ENCODE measurements at regions not wholly inside any gene's neighbourhood (a gene's known extent, or its start where the extent isn't known, plus 50 kb on each side); places are given as distances from the start of the nearest gene placed in this dataset.

DNA sequence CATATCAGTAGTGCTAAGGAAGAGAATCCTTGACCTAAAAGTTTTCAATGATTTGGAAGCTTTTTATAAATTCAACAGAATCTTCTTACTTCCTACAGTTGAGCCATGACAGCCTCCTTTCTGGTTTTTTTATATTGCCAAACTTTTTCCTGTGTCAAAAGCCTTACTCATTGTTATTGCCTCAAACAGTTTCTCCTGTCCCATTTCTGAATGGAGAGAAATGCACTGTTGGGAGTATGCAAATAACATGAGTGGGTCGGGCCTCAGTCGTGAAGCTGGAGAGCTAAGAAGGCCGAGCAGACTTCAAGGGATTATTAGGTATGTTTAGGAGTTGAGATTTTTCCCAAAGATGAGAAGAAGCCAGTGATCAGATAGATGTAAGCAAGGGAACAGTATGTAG lies 766.4 kb upstream of the KLHL1 start:
- no peak for DNase-seq

DNA sequence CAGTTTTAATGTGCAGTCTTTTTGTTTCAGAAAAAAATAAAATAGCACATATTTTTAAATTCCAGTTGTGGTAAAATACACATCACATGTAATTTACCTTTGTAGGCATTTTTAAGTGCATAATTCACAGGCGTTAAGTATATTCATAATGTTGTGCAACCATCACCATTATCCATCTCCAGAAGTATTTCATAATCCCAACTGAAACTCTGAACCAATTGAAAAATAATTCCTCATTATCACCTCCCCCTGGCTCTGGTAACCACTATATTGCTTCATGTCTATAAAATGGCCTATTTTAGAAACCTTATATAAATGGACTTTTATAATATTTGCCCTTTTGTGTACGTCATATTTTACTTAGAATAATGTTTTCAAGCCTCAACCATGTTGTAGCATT lies 756.5 kb upstream of the KLHL1 start:
- DNase-seq: no peak

DNA sequence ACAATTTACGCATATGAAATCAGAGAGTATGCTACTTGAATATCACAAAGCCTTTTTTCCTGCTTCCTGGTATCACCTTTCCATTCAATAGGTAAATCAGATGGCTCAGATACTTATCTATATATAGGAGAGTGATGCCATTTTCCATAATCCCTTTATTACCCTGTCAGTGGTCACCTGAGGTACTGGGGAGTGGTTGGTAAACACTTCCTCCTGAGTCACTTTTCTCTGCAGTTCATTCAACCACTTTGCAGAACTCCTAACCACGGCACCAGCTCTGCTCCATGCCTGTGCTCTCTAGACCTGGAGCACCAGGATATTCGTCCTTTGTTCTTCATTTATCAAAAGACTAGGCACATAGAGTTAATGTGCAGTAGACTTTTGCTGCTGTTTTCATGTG lies 748.5 kb upstream of the KLHL1 start:
- DNase-seq: no peak

DNA sequence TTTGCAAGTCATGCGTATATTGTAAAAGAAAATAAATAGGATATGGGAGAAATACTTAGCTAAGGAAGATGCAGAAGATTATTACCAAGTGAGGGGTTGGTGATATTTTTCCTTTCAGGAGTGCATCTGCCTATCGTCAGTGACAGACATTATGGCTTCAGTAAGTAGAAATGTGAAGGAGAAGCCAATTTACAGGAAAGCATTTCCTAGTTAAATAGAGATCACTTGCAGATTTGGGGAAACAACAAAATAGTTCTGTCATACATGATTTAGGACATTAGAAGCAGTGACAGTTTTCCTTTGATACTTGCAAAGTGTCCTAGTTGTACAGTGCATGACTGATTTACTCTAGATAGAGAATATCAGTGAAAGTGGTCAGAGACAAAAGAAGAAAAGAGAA lies 747.8 kb upstream of the KLHL1 start:
- no peak for DNase-seq

DNA sequence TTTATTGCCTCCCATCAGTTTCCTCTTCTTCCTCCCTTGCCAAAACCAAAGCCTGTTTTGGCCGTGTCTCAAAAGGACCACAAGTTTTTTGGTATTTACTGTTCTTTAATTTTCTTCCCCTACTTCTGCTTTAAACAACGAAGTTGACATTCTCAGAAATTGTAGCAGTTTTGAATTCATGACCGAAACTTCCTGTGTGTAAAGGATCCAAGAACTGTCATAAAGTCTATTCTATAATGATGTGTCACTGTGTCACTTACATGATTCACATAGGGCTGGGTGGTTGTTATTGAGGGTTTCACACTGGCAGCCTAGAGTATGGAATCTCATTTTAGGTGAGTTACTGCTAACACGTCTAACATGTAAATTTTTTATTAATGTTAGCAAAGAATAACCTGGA lies 741.0 kb upstream of the KLHL1 start:
- DNase-seq: no peak

DNA sequence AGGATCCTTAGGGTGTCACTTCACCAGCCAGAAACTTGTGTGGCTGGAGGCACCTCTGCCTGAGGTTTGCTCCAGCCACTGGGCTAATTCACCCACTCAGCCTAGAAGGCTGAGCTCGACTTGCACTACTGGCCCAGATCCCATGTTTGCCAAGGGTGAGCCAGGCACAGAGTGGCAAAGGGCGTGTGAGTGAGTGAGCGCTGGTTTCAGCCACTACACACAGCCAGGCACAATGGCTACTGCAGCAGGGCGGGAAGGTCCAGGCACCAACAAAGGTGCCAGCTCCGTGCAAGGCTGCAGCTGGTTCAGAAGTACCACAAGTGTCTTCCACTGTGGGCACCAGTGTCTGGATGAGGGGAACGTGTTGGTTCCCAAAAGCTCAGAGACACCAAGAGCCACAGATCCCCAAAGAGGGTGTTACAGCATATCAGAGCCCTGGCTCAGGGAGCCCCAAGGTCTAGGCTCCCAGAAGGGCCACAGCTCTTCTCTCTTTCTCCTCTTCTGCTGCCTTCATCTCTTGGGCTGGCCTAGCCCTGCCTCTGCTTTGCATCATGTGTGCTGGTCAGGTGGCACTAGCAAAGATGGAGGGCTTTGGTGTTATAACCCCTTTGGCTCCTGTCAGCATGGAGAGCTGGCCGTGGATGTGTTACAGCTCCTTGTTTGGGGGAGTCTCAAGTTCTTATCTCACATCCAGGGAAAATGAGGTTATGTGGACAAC lies 736.3 kb upstream of the KLHL1 start:
- no peak for DNase-seq

DNA sequence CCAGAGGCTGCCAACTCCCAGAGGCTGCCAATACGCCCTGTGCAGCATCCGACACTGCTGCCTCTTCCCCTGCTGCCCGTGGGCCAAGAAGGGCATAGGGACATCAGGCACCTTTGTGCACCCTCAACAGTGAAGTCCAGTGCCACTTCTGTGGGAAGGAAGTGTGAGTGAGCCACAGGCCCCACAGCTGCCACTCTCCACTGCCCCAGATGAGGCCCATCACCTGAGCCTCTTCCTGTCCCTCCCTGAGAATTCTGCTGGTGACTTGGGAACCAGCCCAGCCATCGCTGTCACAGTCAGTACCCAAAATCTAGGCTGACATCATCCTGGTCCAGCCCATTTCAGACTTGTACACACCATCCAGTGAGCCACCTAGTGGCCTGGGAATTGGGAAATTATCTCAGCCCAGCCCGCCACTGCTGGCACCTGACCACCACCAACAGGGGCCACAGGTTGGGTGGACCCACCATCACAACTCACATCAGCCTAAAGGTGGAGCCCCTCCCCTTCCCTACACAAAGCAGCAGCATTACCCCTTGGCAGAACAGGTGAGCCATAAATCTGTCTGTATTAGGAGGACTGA lies 733.9 kb upstream of the KLHL1 start:
- DNase-seq: no peak

DNA sequence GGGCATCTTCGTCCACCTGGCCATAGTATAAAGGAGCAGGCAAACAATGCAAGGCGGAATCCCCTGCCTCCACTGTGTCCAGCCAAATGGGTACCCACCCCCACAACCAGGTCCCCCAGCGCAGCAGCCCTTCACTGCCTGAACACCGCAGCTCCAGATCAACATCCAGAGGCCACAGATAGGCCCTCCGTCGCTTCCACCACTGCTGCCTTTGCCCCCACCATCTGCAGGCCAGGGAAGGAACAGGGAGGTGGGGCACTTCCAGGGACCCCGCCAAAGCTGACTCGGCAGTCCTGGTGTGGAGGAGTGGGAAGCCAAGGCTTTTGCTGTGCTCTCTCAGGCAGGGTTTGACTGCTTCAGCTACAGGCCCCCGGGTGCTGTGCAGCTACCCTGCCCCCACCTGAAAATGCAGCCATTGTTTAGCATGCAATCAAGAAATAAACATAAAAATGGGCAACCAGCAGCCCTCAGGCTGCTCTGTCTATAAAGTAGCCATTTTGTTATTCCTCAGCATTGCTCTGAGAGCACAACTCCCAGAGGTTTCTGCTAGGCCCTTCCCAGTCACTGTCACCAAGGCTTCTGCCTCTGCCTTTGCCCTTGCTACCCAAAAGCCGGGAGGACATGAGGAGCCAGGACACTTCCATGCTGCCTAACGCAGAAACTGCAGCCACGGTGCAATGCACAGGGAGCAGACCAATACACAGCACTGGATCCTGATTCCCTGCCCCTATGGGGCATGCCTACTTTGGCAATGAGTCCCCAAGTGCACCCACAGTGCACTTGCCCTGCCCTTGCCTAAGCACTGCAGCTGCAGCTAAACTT lies 733.2 kb upstream of the KLHL1 start:
- no peak for DNase-seq

DNA sequence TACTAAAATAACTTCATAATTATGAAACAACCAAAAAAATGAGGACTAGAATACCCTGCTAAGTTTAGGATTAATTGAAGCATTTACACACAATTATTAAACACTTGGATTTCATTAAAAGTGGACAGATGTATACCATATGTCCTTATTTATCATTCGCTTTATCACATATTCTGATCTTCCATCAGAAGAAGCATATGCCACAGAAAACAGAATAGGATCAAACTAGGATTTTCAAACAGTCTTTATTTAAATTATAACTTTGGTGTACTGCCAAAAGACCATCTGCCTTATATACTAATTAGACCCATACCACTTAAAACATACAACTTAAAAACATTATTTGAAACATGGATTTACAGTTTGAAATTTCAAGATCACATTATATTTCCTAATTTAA lies 727.1 kb upstream of the KLHL1 start:
- DNase-seq: no peak

DNA sequence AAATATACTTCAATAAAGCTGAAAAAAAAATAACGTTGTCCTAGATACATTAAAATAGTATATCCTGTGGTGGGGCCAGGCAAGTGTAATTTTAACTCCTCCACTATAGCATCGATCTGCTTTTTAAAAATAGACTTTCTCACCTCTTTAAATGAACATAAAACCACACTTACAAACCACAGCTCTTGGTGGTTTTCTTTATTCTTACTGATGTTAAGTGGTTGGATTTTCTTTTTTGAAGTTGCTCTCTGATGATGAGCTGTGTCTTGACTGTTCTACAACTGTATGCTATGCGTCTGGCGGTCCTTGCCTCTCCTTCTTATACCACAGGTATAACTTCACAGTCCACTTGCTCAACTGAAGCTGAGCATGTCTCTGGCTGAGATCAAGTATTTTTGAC lies 721.5 kb upstream of the KLHL1 start:
- no peak for DNase-seq

DNA sequence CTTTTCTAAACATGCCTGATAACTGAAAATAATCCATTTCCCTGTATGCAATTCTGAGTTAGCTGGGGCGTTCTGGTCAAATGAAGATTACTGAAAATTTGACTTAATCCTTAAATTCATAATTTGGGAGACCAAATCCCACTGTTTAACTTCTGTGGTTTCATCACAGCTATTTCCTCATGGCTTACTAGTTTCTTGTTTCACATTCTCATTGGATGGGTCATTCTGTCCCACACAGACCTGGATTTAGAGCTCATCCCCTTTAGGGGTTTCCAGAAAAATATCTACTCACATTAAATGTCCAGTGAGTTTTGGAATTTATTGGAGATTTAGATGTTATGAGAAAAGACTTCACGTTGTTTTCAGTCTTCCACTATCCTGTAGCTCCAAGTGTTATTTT lies 709.3 kb upstream of the KLHL1 start:
- DNase-seq: no peak

DNA sequence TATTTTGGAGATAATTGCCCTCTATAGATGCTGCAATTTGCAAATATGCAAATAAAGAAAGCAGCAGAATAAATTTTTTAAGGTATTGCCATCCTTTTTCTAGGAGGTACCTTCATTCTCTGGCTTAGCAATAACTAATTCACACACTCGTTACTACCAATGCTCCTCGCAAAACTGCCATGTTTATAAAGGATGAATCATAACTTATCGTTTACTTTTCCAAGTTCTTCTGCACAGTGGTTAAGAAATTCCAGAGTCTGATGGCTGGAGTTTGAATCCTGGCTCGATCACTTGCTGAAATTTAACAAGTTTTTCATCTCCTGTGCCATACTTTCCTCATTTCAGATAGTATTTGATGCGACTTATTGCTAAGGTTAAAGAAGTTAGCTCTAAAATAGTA lies 708.6 kb upstream of the KLHL1 start:
- no peak for DNase-seq

DNA sequence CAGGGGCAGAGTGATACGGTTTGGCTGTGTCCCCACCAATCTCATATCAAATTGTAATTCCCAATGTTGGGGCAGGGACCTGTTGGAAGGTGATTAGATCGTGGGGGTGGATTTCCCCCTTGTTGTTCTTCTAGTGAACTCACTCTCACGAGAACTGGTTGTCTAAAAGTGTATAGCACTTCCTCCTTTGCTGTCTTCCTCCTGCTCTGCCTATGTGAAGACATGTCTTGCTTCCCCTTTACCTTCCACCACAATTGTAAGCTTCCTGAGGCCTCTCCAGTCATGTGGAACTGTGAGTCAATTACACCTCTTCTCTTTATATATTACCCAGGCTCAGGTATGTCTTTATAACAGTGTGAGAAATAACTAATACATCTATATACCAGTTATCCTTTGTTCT lies 706.4 kb upstream of the KLHL1 start:
- DNase-seq: no peak

DNA sequence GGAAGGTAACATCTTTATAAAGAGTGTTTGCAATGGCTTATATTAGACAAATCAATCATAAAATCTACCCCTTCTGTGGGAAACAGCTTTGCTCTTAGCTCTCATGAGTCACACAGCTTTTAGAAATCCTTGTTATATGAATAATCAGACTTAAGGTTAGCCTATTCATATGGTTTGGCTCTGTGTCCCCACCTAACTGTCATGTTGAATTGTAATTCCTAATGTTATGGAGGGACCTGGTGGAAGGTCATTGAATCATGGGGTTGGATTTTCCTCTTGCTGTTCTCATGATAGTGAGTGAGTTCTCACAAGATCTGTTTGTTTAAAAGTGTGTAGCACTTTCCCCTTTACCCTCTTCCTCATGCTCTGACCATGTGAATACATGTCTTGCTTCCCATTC lies 704.2 kb upstream of the KLHL1 start:
- DNase-seq: no peak

DNA sequence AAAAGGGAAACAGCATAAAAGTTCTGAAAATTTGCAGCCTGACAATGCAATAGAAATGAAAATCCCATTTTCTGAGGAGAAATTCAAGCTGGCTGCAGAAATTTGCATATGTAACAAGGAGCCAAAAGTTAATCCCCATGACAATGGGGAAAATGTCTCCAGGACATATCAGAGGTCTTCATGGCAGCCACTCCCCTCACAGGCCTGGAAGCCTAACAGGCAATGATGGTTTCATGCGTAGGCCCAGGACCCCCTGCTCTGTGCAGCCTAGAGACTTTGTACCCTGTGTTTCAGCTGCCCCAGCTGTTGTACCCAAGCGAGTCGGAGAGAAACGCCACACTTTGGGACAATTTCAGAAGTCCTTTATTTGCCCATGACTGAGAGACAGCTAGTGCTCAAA lies 701.3 kb upstream of the KLHL1 start:
- DNase-seq: no peak

DNA sequence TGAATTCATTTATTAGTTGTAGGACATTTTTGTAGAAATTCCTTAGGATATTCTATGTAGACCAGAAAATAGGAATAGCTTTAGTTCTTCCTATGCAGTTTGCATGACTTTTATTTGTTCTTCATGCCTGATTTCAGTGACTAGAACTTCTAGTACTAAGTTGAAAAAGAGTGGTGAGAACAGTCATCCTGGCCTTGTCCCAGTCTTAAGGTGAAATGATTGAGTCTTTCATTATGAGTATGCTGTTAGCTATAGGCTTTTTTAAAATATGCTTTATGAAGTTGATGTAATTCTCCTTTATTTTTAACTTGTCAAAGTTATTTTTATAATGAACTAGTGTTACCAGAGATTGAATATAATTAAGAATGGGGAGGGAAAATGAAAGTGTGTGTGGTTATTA lies 690.1 kb upstream of the KLHL1 start:
- no peak for DNase-seq

DNA sequence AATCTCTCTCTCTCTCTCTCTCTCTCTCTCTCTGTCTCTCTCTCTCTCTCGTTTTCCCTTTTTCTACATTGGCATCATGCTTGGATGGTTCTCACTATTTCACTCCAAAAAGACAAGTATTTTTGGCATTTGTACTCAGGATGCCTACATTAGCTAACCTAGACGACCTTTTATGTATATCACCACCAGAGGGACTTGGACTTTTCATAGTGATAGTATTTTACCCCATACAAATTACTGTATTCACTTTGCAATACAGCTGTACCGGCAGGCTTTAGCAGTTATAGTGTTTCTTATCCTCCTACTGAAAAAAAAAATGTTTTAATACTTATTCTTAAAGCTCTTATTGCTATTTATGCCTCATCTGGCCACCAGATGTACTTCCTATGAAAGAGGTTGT lies 687.2 kb upstream of the KLHL1 start:
- no peak for DNase-seq

DNA sequence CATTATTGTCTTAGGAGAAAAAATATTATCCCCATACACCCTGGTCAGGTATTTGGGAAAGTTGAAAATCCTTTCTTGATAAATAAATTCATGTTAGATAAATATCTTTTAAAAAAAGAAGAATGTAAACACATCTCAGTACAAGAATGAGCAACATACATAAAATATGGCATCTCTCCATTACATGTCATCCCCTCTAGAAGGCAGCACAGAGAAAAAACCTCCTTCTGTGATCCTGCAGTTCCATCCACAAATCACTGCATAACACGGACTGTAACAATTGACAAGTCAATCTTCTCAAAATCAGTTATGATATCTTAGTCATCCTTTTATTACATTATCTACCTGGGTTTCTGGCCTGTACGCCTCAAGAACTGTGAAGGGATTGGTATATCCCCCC lies 683.9 kb upstream of the KLHL1 start:
- DNase-seq: no peak

DNA sequence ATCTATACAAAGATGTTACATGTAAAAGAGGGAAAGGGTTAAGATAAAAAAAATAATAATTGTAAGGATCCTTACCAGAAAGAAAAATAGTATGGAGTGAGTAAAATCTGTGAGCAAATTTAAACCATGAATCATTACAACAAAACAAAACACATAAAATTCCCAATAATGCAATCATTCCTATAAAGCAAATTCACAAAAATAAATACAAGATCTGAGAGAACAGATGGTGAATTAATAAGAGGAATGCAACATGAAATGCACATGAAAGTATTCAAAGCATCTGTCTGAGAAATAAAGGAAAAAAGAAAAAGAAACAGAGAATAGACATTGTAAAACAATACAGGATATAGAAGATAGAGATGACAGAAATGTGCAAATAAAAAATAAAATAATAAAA lies 681.5 kb upstream of the KLHL1 start:
- no peak for DNase-seq

DNA sequence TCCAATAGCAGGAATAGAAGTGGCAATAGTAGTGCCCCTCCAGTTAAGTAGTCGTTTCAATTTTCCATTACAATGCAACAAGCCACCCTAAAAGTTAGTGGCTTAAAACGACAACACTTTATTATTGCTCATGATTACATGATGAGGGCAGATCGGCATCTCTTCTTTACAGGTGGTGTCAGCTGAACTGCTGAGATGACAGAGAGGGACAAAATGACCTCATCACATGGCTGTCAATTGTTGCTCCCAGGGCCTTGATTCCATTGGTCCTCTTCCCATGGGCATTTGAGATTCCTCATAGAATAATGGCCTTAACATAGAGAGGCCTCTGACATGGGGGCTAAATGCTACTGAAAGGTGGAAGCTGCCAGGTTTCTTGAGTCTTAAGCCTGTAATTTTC lies 679.8 kb upstream of the KLHL1 start:
- no peak for DNase-seq

DNA sequence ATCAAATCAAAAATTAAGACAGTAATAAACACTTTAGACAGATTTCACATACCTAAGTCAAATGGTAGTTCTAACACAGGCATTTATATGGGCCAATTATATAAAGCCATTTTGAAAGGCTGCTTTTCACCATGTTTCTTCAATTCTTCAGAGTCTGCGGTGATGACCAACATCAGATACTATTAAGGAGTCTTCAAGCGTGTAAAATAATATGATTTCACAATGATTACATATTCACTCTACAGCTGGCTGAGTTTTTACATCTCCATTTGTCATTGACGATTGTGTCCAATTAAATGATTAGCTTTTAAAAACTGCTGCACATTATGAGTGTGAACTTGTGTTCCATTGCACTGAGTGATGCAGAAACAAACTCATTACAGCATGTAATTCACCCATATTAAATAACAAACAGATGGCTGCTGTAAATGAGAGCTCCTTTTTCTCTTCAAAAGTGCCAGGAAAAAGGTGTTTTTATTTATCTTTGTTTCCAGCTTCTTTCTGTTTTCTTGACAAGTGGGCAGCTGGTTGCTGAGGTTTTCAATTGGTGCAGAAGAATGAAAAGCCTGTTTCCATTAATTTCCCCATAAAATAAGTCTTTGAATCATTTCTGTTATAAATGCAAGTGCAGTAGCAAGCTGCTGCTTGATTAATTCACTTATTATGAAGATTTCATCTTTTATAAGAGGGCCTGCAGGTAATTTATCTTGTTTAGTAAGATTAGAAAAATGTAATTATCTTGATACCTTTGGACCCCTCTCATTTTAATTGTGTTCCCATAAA lies 676.1 kb upstream of the KLHL1 start:
- DNase-seq: no peak

DNA sequence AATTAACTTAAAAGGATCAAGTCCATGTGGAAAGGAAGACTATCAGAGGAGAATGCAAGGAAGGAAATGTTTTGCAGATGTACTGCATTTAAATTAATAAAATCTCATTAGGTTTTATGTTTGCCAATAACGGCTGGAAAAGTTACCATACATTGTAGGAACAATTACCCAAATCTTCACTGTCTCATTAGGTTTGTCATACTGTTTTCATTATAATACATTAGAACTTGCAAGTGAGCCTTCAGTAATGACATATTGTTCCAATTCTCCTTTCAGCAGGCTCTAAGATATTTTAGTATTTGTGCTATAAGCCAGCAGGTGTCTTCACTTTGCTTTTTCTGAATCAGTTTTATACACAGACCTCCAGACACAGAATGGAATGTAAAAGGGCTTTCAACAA lies 661.6 kb upstream of the KLHL1 start:
- no peak for DNase-seq

DNA sequence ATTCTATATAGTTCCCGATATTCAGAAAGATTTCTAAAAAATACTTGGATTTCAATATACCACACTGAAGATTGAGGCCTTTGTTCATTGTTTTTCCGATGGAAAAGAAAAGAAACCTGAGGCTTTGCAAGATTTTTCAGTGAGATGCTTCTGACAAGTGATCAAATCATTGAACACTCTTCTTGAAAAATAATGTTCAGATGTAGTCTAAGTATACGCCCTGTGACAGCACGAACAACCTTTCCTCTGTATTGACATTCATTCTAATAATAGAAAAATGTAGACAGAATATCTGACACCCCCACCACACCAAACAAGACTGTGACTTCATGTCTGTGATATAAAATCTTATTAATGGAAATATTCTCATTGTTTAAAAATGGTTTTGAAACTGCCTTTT lies 650.7 kb upstream of the KLHL1 start:
- no peak for DNase-seq

DNA sequence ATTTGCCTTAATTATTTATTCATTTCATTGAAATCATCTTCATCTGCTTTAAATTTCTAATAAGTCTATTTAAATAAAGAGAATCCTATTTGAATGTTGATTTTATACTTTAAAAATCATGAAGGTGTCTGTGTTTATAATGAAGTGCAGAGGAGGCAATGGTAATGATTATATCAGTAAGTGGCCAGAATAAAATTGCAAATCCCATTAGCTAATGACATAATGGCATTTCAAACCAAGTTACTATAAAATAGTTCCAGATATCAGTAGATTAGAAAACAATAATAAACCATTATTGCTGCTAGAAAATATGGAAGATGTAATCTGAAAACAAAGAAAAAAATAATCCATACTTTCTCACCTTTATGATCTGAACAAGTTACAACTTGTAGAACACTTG lies 647.8 kb upstream of the KLHL1 start:
- DNase-seq: no peak

Data from T-helper 9 cell (primary cell).